GM12865 (cell line): ENCODE measurements at regions not wholly inside any gene's neighbourhood (a gene's known extent, or its start where the extent isn't known, plus 50 kb on each side); places are given as distances from the start of the nearest gene placed in this dataset.

Source experiments
- DNase-seq: peaks from one replicate; pipeline ENCODE4 v3.0.0; 2010; ENCODE audit warnings: low read depth
- H3K4me3 ChIP-seq: 2 replicates; pipeline ENCODE4 v1.5.1; 2011; ENCODE audit warnings: mild to moderate bottlenecking, low read depth, low read length, control low read depth
- TF ChIP-seq, protein P1 (sequence below): IDR thresholded peaks from 2 replicates; pipeline ENCODE4 v1.5.1; 2011; ENCODE audit warnings: low read length, control low read depth, low read depth, inconsistent platforms; ENCODE audit not compliant: insufficient read depth; ENCODE audit errors: missing control alignments

- H3K4me3 ChIP-seq, result no peak overlapping the region
- no peak for DNase-seq
- TF ChIP-seq, protein P1, sequence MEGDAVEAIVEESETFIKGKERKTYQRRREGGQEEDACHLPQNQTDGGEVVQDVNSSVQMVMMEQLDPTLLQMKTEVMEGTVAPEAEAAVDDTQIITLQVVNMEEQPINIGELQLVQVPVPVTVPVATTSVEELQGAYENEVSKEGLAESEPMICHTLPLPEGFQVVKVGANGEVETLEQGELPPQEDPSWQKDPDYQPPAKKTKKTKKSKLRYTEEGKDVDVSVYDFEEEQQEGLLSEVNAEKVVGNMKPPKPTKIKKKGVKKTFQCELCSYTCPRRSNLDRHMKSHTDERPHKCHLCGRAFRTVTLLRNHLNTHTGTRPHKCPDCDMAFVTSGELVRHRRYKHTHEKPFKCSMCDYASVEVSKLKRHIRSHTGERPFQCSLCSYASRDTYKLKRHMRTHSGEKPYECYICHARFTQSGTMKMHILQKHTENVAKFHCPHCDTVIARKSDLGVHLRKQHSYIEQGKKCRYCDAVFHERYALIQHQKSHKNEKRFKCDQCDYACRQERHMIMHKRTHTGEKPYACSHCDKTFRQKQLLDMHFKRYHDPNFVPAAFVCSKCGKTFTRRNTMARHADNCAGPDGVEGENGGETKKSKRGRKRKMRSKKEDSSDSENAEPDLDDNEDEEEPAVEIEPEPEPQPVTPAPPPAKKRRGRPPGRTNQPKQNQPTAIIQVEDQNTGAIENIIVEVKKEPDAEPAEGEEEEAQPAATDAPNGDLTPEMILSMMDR, result no peak
Measured at GRCh38 chr4:71864380-71864779, 80.5 kb upstream of the GC start.

- DNase-seq, result no peak
- TF ChIP-seq, protein P1, result no peak
- no peak overlapping the region for H3K4me3 ChIP-seq
Measured at GRCh38 chr4:71866212-71866885, 82.5 kb upstream of the GC start.

DNA sequence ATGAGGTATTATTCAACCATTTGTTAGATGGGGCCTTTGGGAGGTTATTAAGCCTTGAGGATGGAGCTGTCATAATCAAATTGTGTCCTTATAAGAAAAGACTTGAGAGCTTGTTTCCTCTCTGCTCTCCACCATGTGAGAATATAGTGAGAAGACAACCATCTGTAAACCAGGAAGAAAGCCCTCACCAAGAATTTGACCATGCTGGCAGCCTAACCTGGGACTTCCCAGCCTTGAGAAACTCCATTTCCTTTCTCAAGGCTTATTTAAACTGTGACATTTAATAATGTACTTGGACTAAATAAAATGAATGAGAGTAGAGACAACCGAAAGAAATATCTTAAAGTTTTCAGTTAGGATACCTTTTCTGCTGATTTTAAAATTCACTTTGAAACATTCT lies 83.7 kb upstream of the GC start:
- TF ChIP-seq, protein P1, result no peak
- H3K4me3 ChIP-seq, result no peak overlapping the region
- no peak for DNase-seq

DNA sequence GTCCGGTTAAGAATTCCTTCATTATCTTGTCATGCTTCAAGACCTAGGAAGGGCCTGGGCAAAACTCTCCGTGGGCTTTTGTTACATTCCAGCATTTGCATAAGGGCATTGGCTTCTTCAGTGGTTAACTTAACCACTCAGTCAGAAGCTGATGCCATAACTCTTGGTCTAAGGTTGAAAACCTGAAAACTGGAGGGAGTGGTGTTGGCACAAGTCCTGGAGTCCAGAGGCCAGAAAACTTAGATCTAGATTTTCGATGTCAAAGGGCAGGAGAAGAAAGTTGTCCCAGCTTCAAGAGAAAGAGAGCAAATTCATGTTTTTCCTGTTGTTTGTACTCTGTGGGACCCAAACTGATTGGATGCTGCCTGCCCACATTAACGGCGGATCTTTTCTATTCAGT lies 86.6 kb upstream of the GC start:
- TF ChIP-seq, protein P1, result no peak
- H3K4me3 ChIP-seq, result no peak overlapping the region
- no peak for DNase-seq

- no peak overlapping the region for H3K4me3 ChIP-seq
- no peak for DNase-seq
- TF ChIP-seq, protein P1, result no peak
Measured at GRCh38 chr4:71872221-71872620, 88.3 kb upstream of the GC start.

DNA sequence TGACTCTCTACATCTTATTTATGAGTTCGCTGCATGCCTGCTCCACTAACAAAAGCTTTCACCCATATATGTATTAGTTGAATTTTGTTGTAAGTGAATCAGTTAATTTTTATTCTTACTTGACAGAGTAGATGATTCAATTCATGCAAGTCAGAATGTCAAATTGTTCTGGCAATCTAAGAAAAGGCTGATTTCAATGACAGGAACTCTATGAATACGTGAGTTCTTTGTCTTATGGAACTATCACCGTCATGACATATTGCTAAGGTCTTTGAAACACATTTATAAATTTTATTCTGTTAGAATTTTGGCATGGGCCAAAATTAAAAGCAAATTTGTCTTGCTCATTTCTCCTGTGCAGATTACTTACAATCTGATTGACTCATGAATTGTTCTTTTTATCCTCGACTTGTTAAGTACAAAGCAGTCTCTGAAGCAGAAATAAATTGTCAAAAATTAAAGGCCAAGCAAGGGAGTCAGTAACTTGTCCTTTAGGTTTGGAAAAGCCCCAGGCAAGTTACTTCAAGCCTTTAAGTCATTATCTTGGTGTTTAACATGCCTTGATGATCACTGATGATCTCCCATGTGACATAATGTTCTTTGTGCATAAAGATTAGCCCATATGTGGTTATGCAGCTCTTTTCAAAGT lies 89.0 kb upstream of the GC start:
- no peak for DNase-seq
- H3K4me3 ChIP-seq, result no peak overlapping the region
- TF ChIP-seq, protein P1, result no peak

- TF ChIP-seq, protein P1, result no peak
- DNase-seq, result no peak
- H3K4me3 ChIP-seq, result no peak overlapping the region
Measured at GRCh38 chr4:71878376-71878775, 94.5 kb upstream of the GC start.
